Fibroblast of skin of left quadriceps (primary cell): ENCODE measurements at regions not wholly inside any gene's neighbourhood (a gene's known extent, or its start where the extent isn't known, plus 50 kb on each side); places are given as distances from the start of the nearest gene placed in this dataset.

Experiments used
- DNase-seq, 2 experiments: peaks; one replicate each; pipeline ENCODE4 v3.0.0-alpha.2; 2013; ENCODE audit warnings: low read depth in 2 of 2

DNA sequence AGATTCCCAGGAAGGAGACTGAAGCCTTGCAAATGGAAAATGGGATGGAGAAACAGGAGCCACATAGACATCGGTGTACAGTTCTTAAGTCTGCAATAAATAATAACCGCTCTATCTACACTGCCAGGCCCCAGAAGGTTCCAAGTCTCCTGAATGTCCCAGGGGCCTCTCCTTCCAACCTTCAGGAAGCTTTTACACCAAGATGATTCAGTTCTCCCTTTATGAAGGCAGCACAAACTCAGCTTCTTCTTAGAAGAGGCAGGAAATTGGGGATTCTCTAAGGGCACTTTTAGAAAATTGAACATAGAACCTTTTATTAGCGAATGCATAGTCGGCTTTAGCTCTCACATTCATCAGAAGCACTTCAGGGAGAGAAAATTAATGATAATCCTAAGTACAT is 130.8 kb upstream of the LYZL1 start:
- DNase-seq = no peak

DNA sequence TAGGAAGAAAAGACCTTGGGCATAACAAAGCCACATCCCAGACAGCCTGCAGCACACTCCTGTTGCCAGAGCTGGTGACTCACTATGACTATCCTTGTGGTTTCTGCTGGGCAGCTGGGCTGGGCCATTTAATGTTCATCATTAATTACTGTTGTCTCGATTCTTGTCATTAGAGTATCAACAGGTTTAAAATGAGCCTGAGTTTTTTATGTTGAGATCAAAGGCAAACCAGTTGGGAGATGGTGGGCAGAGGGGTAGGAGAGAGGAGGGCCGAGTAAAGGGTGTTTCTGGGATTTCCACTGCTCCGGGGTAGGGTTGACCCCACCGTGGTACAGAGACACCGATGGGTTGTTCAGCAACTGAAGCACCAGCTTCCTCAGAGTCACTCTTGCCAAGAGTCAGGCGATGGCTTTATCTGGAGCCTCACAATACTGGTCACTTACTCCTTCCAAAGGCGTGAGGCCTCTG is 128.7 kb upstream of the LYZL1 start:
- DNase-seq = peak; percentile 47 to 49

DNA sequence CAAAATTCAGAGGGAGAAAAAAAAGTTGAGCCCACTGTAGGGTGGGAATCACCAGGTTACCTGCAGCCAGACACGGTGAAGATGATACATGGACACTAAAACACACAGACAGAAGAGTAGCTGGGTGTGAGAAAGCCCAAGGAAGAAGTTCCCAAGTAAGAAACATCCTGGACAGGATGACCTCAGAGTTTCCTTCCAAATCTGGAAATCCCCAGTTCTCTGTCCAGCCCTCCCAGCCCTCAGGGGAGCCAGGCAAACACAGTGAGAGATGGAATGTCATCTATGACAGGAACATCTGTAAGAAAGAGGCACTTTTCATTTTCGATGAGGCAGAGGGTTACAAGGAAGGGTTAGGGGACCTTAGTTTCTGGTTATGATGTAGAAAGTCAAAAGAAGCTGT is 125.1 kb upstream of the LYZL1 start:
- DNase-seq = no peak

DNA sequence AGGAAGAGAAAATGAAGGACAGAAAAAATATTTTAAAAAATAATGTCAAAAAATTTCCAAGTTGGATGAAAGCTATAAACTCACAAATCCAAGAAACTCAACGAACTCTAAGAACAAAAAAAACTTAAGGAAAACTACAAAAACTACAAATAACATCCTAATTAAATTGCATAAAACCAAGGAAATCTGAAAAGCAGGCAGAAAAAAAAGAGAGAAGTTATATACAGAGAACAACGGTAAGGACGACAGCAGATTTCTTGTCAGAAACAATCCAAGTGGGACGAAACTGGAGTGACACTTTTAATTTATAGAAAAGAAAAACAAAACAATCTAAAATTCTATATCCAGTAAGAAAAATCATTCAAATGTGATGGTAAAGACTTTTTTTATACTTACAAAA is 122.2 kb upstream of the LYZL1 start:
- DNase-seq = no peak

GRCh38 chr10:29169021-29169420 is 119.8 kb upstream of the LYZL1 start:
- DNase-seq = no peak

DNA sequence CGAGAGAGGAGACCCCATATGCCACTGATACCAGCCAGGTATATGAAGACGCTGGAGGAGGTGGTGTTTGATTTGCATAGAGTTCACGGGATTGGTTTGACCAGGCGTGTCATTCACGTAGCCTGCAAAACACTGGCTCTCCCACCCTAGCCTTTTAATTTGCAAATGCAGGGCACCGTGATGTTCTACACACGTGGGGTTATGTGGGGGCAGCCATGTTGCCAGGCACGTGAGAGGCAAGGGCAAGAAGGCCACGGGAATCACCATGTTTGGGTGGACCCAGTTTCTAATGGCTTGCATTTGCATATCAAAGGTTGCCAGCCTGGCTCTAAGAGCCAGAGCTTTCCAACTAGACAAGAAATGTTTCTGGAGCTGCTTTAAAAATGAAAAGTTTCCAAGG is 117.2 kb upstream of the LYZL1 start:
- no peak for DNase-seq

- no peak for DNase-seq
Observed at GRCh38 chr10:29174389-29174788, 114.5 kb upstream of the LYZL1 start.

DNA sequence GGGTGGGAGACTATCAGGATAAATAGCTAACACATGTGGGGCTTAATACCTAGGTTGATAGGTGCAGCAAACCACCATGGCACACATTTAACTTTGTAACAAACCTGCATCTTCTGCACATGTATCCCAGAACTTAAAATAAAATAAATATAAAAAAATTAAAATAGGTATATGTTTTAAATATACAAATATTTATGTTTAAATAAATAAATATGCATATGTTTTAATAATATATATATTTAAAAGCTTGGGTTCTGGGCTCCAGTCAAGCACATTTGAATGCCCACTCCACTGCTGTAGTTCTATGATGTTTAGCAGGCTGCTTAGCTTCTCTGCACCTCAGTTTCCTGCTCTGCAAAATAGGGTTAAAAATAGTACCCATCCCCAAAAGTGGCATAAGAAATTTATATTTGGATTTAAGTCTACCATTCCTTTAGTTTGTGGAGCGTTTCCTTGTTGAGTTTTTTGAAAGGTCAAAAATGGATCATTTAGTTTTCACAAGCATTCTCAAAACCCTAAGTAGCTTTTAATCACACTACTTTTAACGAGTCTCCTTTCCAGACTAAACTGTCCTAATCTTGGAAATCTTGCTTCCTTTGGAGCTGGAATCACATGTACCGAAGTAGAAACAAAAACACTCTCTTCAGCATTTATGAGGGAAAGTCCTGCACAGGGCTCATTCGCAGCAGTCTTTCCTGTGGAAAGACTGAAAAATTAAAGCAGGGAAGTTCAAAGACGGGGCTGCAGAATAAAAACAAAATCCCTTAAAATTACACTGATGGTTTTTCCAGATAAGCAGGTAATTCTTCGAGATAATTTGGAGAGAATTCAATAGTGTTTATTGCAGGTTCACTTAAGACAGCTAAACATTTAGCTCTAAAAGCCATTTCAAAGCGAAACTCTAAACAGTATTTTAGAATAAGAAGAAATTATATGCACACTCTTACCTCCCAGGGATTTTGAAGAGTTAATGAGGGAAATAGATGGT is 111.7 kb upstream of the LYZL1 start:
- DNase-seq = no peak

- no peak for DNase-seq
Observed at GRCh38 chr10:29181936-29182335, 106.9 kb upstream of the LYZL1 start.

DNA sequence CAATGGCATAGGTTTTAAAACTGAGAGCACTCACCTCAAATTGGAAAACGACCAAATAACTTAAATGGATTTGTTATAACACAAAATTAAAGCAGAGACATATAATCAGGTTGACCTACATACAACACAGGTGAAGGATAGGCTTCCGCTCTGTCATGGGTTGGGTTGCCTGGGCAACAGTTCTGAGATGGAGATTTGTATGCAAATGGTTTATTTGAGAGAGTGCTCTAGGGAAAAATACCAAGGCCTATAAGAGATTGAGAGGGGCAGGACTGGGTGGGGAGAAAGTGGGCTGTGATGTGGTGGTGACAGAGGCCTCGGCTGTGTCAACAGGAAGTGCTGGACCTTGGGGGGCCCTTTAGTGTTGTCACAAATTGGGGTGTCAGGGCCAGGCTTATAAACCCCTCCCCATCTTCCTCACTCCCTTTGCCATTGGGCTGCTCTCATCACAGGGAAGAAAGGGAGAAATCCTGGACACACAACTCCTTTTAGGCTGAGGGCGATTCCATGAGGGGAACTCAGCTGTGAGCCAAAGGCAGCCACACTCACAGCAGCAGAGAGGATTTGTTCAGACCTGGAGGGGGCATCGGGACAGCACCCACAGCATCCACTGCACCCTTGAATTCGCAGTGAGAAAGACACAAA is 105.4 kb upstream of the LYZL1 start:
- no peak for DNase-seq

DNA sequence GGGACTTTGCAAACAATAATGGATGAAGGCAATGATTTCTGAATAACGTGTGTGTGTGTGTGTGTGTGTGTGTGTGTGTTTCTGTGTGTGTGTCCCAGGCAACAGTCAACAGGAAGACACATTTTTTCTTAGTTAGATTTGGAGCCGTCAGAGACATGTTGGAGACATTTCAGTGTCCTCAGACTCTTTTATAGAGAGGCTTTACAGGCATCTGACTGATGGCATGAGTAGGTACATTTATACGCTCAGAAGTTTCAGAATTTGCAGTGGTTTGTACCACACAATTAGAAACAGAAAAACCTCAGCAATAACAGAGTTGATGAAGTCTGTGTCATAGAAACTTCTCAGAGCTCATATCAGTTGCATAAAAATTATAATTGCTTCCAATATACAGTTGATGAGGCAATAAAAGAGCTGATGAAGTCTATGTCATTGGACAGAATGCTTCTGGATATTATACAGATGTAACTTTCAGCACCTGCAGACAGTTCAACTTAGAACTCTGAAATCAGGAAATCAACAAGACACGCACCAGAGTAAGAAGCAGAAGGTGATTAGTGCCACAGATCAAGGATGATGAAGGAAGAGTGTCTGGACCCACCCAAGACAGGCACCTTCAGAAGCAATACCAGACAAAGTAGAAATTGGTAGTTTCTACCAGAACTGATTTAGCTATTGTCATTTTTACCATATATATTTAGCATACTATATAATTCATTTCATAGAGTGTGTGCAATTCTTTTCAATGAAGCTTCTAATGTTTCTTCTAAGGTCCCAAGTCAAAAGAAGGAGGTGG is 104.5 kb upstream of the LYZL1 start:
- DNase-seq = no peak

DNA sequence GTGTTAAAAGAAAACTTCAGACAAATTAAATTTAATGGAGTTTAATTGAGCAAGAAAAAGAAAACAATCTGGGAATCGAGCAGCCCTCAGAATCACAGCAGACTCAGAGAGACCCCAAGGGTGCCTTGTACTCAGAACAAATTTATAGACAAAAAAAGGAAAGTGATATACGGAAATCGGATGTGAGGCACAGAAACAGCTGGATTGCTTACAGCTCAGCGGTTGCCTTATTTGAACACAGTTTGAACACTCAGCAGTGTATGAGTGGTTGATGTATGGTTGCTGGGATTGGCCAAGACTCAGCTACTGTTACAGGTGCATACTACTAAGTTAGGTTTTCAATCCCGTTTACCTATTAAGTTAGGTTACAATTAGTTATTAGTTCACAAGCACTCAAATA is 103.8 kb upstream of the LYZL1 start:
- no peak for DNase-seq

GRCh38 chr10:29186221-29186620 is 102.6 kb upstream of the LYZL1 start:
- DNase-seq = no peak

GRCh38 chr10:29189256-29189655 is 99.6 kb upstream of the LYZL1 start:
- DNase-seq = no peak

GRCh38 chr10:29191674-29192073 is 97.2 kb upstream of the LYZL1 start:
- DNase-seq = no peak

- no peak for DNase-seq
Observed at GRCh38 chr10:29199339-29199738, 89.5 kb upstream of the LYZL1 start.

DNA sequence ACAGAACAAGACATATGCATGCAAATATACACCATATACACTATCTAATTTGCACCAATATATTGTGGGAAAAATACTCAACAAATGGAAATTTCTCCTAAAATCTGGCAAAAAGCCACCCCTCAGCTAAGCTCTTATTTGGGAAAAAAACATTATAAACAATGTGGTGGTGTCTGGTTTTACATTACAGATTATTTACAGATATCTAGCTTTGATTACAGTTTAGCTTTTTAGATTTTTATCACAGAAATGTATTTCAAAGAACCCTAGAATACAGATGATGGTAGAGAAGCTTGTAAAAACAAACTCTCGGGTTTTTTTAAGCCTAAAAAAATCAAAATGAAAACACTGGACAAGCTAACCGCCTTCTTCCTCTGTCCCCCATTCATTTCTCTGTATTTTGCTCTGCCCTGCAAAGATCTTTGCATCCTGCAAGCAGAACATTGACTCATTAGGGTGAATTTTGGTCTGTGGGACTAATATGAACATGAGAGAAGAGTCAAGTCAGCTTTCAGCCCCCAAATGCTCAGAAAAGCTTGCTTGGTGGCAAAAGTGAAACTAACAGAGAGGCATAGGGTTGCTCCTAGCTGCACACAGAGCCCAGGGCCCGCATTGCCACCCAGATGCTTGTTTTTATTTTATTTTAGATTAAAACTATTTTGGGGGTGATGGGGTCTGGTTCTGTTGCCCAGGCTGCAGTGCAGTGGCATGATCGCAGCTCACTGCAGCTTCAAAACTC is 88.8 kb upstream of the LYZL1 start:
- no peak for DNase-seq

GRCh38 chr10:29202386-29202940 is 86.4 kb upstream of the LYZL1 start:
- DNase-seq = no peak

GRCh38 chr10:29203432-29203831 is 85.4 kb upstream of the LYZL1 start:
- DNase-seq = no peak

DNA sequence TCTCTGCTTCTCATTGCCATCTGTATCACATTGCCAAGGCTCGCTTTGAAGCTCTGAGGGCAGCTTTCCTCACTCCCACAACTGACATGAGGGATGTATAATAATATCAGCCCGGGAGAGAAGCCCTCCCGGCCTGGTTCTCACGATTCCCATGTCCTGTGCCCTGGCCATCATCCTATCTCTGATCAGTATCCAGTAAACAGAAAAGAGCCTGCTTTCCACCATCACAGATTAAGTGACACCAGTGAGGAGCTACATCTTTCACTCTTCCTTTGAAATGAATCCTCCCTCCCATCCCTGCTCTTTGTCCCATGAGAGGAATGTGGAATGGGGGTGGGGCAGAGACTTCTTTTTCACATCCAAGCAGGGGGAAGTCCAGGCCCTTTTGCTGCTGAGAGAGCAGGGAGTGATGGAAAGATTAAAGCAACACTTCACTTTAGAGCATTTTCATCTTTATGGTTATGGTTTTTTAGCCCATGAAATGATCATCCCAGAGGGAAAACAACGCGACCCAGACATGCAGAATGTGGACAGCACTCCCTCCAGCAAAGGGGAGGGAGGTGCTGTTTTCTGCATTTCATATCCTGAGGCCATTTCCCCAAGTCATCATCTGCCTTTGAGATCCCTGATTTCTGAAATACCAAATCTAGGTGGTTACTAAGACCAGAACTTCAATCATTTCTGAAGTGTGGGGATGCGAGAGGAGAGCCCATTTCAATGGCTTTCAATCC is 84.6 kb upstream of the LYZL1 start:
- no peak for DNase-seq

- DNase-seq = no peak
Observed at GRCh38 chr10:29205787-29206186, 83.1 kb upstream of the LYZL1 start.
